ENCODE measurements at regions not wholly inside any gene's neighbourhood (a gene's known extent, or its start where the extent isn't known, plus 50 kb on each side); places are given as distances from the start of the nearest gene placed in this dataset.

- H3K4me1 ChIP-seq (ENCODE audit: control insufficient read depth, insufficient read depth, low read length) = no peaks in the 10 kb centered on the region
- no peak overlapping the region for H3K4me3 ChIP-seq (ENCODE audit: low read length in 2 of 2)
- no peaks in the 10 kb centered on the region for H3K9me3 ChIP-seq (ENCODE audit: control insufficient read depth in 2 of 2, low read length in 2 of 2)
- H3K36me3 ChIP-seq (ENCODE audit: control insufficient read depth in 2 of 2, insufficient read depth in 2 of 2, low read length in 2 of 2) = no peaks in the 10 kb centered on the region
- H3K27ac ChIP-seq (ENCODE audit: low read length) = no peak overlapping the region
- no peak overlapping the region for H3K9ac ChIP-seq (ENCODE audit: low read length in 2 of 2)
- no peaks in the 10 kb centered on the region for H3K27me3 ChIP-seq (ENCODE audit: control insufficient read depth in 1 of 2, insufficient read depth in 2 of 2, low read length in 2 of 2)
These were observed 164.7 kb upstream of the GUCY1A2 start for GRCh38 chr11:107182978-107183377.

- peaks cover 0 to 3% of the 10 kb centered on the region in 2 donors for H3K9me3 ChIP-seq (ENCODE audit: control insufficient read depth in 2 of 2, low read length in 2 of 2)
- H3K36me3 ChIP-seq (ENCODE audit: control insufficient read depth in 2 of 2, insufficient read depth in 2 of 2, low read length in 2 of 2) = no peaks in the 10 kb centered on the region
- H3K4me3 ChIP-seq (ENCODE audit: low read length in 2 of 2) = no peak overlapping the region
- H3K9ac ChIP-seq (ENCODE audit: low read length in 2 of 2) = no peak overlapping the region
- no peaks in the 10 kb centered on the region for H3K4me1 ChIP-seq (ENCODE audit: control insufficient read depth, insufficient read depth, low read length)
- H3K27me3 ChIP-seq (ENCODE audit: control insufficient read depth in 1 of 2, insufficient read depth in 2 of 2, low read length in 2 of 2) = no peaks in the 10 kb centered on the region
- no peak overlapping the region for H3K27ac ChIP-seq (ENCODE audit: low read length)
These were observed 162.0 kb upstream of the GUCY1A2 start for GRCh38 chr11:107180236-107180635.

GRCh38 chr11:107179829-107180228, 161.6 kb upstream of the GUCY1A2 start:
- H3K27me3 ChIP-seq (ENCODE audit: control insufficient read depth in 1 of 2, insufficient read depth in 2 of 2, low read length in 2 of 2) = no peaks in the 10 kb centered on the region
- H3K4me3 ChIP-seq (ENCODE audit: low read length in 2 of 2) = no peak overlapping the region
- no peak overlapping the region for H3K27ac ChIP-seq (ENCODE audit: low read length)
- H3K9me3 ChIP-seq (ENCODE audit: control insufficient read depth in 2 of 2, low read length in 2 of 2) = peaks cover 0 to 3% of the 10 kb centered on the region in 2 donors
- no peaks in the 10 kb centered on the region for H3K36me3 ChIP-seq (ENCODE audit: control insufficient read depth in 2 of 2, insufficient read depth in 2 of 2, low read length in 2 of 2)
- no peak overlapping the region for H3K9ac ChIP-seq (ENCODE audit: low read length in 2 of 2)
- H3K4me1 ChIP-seq (ENCODE audit: control insufficient read depth, insufficient read depth, low read length) = no peaks in the 10 kb centered on the region

GRCh38 chr11:107177106-107177477, 158.8 kb upstream of the GUCY1A2 start:
- H3K27ac ChIP-seq (ENCODE audit: low read length) = no peak overlapping the region
- no peaks in the 10 kb centered on the region for H3K27me3 ChIP-seq (ENCODE audit: control insufficient read depth in 1 of 2, insufficient read depth in 2 of 2, low read length in 2 of 2)
- no peak overlapping the region for H3K4me3 ChIP-seq (ENCODE audit: low read length in 2 of 2)
- no peaks in the 10 kb centered on the region for H3K4me1 ChIP-seq (ENCODE audit: control insufficient read depth, insufficient read depth, low read length)
- H3K9me3 ChIP-seq (ENCODE audit: control insufficient read depth in 2 of 2, low read length in 2 of 2) = peaks cover 0 to 3% of the 10 kb centered on the region in 2 donors
- no peaks in the 10 kb centered on the region for H3K36me3 ChIP-seq (ENCODE audit: control insufficient read depth in 2 of 2, insufficient read depth in 2 of 2, low read length in 2 of 2)
- H3K9ac ChIP-seq (ENCODE audit: low read length in 2 of 2) = no peak overlapping the region

GRCh38 chr11:107176148-107177105, 158.2 kb upstream of the GUCY1A2 start:
- Histone ChIP-seq H3K4me3 (ENCODE audit: low read length in 2 of 2) (no peak overlapping the region), H3K9ac (ENCODE audit: low read length in 2 of 2) (no peak overlapping the region), H3K27ac (ENCODE audit: low read length) (no peak overlapping the region), H3K36me3 (ENCODE audit: control insufficient read depth in 2 of 2, insufficient read depth in 2 of 2, low read length in 2 of 2) (no peaks in the 10 kb centered on the region), H3K4me1 (ENCODE audit: control insufficient read depth, insufficient read depth, low read length) (no peaks in the 10 kb centered on the region), H3K27me3 (ENCODE audit: control insufficient read depth in 1 of 2, insufficient read depth in 2 of 2, low read length in 2 of 2) (no peaks in the 10 kb centered on the region), H3K9me3 (ENCODE audit: control insufficient read depth in 2 of 2, low read length in 2 of 2) (peaks cover 0 to 3% of the 10 kb centered on the region in 2 donors)

GRCh38 chr11:107174856-107175255, 156.6 kb upstream of the GUCY1A2 start:
- Histone ChIP-seq H3K27ac (ENCODE audit: low read length) (no peak overlapping the region), H3K4me3 (ENCODE audit: low read length in 2 of 2) (no peak overlapping the region), H3K27me3 (ENCODE audit: control insufficient read depth in 1 of 2, insufficient read depth in 2 of 2, low read length in 2 of 2) (no peaks in the 10 kb centered on the region)

GRCh38 chr11:107172996-107173395, 154.7 kb upstream of the GUCY1A2 start:
- Histone ChIP-seq H3K27ac (ENCODE audit: low read length) (no peak overlapping the region), H3K4me1 (ENCODE audit: control insufficient read depth, insufficient read depth, low read length) (no peaks in the 10 kb centered on the region), H3K9ac (ENCODE audit: low read length in 2 of 2) (no peak overlapping the region), H3K36me3 (ENCODE audit: control insufficient read depth in 2 of 2, insufficient read depth in 2 of 2, low read length in 2 of 2) (no peaks in the 10 kb centered on the region), H3K4me3 (ENCODE audit: low read length in 2 of 2) (no peak overlapping the region), H3K27me3 (ENCODE audit: control insufficient read depth in 1 of 2, insufficient read depth in 2 of 2, low read length in 2 of 2) (no peaks in the 10 kb centered on the region), H3K9me3 (ENCODE audit: control insufficient read depth in 2 of 2, low read length in 2 of 2) (peaks cover 3% of the 10 kb centered on the region in 2 donors)

More at GRCh38 chr11:107174856-107175255, 156.6 kb upstream of the GUCY1A2 start:
- H3K9me3 ChIP-seq (ENCODE audit: control insufficient read depth in 2 of 2, low read length in 2 of 2) = peaks cover 3% of the 10 kb centered on the region in 2 donors
- H3K4me1 ChIP-seq (ENCODE audit: control insufficient read depth, insufficient read depth, low read length) = no peaks in the 10 kb centered on the region
- H3K9ac ChIP-seq (ENCODE audit: low read length in 2 of 2) = no peak overlapping the region
- H3K36me3 ChIP-seq (ENCODE audit: control insufficient read depth in 2 of 2, insufficient read depth in 2 of 2, low read length in 2 of 2) = no peaks in the 10 kb centered on the region

DNA sequence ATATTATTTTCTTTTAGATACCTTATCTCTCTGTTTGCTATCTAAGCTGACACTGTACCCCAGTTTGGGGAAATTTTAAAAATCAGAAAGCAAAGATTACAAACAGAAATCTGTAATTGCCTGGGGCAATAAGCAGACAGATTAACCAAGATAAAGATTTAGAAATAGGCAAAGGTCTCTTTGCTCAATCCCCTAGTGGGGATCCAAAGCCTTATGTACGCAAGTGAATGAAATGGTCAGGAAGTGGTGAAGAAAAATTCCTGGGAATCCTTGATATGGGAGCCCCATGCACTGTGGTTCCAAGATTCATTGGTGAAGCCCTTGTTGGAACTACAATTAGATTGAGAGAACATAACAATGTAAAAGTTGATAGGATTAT, 139.5 kb upstream of the GUCY1A2 start:
- Histone ChIP-seq H3K4me1 (ENCODE audit: control insufficient read depth, insufficient read depth, low read length) (no peaks in the 10 kb centered on the region), H3K9ac (ENCODE audit: low read length in 2 of 2) (no peak overlapping the region), H3K27ac (ENCODE audit: low read length) (no peak overlapping the region), H3K27me3 (ENCODE audit: control insufficient read depth in 1 of 2, insufficient read depth in 2 of 2, low read length in 2 of 2) (no peaks in the 10 kb centered on the region), H3K4me3 (ENCODE audit: low read length in 2 of 2) (no peak overlapping the region), H3K36me3 (ENCODE audit: control insufficient read depth in 2 of 2, insufficient read depth in 2 of 2, low read length in 2 of 2) (no peaks in the 10 kb centered on the region), H3K9me3 (ENCODE audit: control insufficient read depth in 2 of 2, low read length in 2 of 2) (no peaks in the 10 kb centered on the region)

GRCh38 chr11:107157146-107157808, 139.0 kb upstream of the GUCY1A2 start:
- Histone ChIP-seq H3K4me3 (ENCODE audit: low read length in 2 of 2) (no peak overlapping the region), H3K9me3 (ENCODE audit: control insufficient read depth in 2 of 2, low read length in 2 of 2) (no peaks in the 10 kb centered on the region), H3K27me3 (ENCODE audit: control insufficient read depth in 1 of 2, insufficient read depth in 2 of 2, low read length in 2 of 2) (no peaks in the 10 kb centered on the region), H3K9ac (ENCODE audit: low read length in 2 of 2) (no peak overlapping the region), H3K27ac (ENCODE audit: low read length) (no peak overlapping the region), H3K4me1 (ENCODE audit: control insufficient read depth, insufficient read depth, low read length) (no peaks in the 10 kb centered on the region), H3K36me3 (ENCODE audit: control insufficient read depth in 2 of 2, insufficient read depth in 2 of 2, low read length in 2 of 2) (no peaks in the 10 kb centered on the region)

GRCh38 chr11:107151579-107151978, 133.3 kb upstream of the GUCY1A2 start:
- no peaks in the 10 kb centered on the region for H3K36me3 ChIP-seq (ENCODE audit: control insufficient read depth in 2 of 2, insufficient read depth in 2 of 2, low read length in 2 of 2)
- H3K4me3 ChIP-seq (ENCODE audit: low read length in 2 of 2) = no peak overlapping the region
- no peak overlapping the region for H3K9ac ChIP-seq (ENCODE audit: low read length in 2 of 2)
- no peaks in the 10 kb centered on the region for H3K27me3 ChIP-seq (ENCODE audit: control insufficient read depth in 1 of 2, insufficient read depth in 2 of 2, low read length in 2 of 2)
- H3K27ac ChIP-seq (ENCODE audit: low read length) = no peak overlapping the region
- no peaks in the 10 kb centered on the region for H3K4me1 ChIP-seq (ENCODE audit: control insufficient read depth, insufficient read depth, low read length)
- no peaks in the 10 kb centered on the region for H3K9me3 ChIP-seq (ENCODE audit: control insufficient read depth in 2 of 2, low read length in 2 of 2)

GRCh38 chr11:107151158-107151557, 132.9 kb upstream of the GUCY1A2 start:
- Histone ChIP-seq H3K36me3 (ENCODE audit: control insufficient read depth in 2 of 2, insufficient read depth in 2 of 2, low read length in 2 of 2) (no peaks in the 10 kb centered on the region), H3K4me1 (ENCODE audit: control insufficient read depth, insufficient read depth, low read length) (no peaks in the 10 kb centered on the region), H3K4me3 (ENCODE audit: low read length in 2 of 2) (no peak overlapping the region), H3K9me3 (ENCODE audit: control insufficient read depth in 2 of 2, low read length in 2 of 2) (no peaks in the 10 kb centered on the region), H3K27me3 (ENCODE audit: control insufficient read depth in 1 of 2, insufficient read depth in 2 of 2, low read length in 2 of 2) (no peaks in the 10 kb centered on the region), H3K9ac (ENCODE audit: low read length in 2 of 2) (no peak overlapping the region), H3K27ac (ENCODE audit: low read length) (no peak overlapping the region)

Data from stomach smooth muscle (tissue), 2 donors.